Stimulated activated effector memory CD8-positive, alpha-beta T cell treated with anti-CD3 and anti-CD28 coated beads, Interleukin-12 subunit alpha, Interleukin-12 subunit beta, amount 100 ng/mL, for 72 hours (primary cell): ENCODE measurements at regions not wholly inside any gene's neighbourhood (a gene's known extent, or its start where the extent isn't known, plus 50 kb on each side); places are given as distances from the start of the nearest gene placed in this dataset.

Source experiments
- ATAC-seq: fragments of 150-1000 bp; cut with Tn5 transposase; 2 replicates; pipeline ENCODE4 v1.10.0; 2021
- DNase-seq, 2 donors: peaks; one replicate each; pipeline ENCODE4 v3.0.0; 2021 to 2022; ENCODE audit warnings: low spot score in 2 of 2
- H3K27ac Mint-ChIP-seq: one replicate; pipeline ENCODE4 v1.8.0; 2022; ENCODE audit warnings: mild to moderate bottlenecking, mixed read lengths
- H3K36me3 Mint-ChIP-seq: one replicate; pipeline ENCODE4 v1.8.0; 2022; ENCODE audit warnings: mild to moderate bottlenecking, mixed read lengths
- H3K4me1 Mint-ChIP-seq: one replicate; pipeline ENCODE4 v1.8.0; 2022; ENCODE audit warnings: mixed read lengths
- H3K4me3 Mint-ChIP-seq: one replicate; pipeline ENCODE4 v1.8.0; 2022; ENCODE audit warnings: mild to moderate bottlenecking, mixed read lengths
- H3K9me3 Mint-ChIP-seq: one replicate; pipeline ENCODE4 v1.8.0; 2022; ENCODE audit warnings: mixed read lengths

DNA sequence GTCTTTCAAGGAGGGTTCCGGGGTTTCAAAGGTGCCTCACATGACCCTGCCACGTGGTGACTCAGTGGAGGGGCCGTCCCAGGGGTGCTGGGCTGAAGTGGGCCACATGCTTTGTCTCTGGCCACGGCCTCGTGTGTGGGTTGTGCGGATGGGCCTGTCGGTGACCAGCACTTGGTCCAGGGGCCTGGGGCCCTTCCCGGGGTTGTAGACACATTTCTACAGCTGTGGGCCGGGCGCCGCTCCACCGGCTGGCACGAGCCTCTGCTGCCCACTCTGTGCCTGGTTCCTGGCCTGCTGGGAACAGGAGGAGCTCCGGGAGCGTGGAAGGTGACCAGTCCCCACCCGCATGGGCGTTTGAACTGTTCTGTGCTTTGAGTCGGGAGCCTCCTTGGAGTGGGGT, 75.4 kb upstream of the TTC34 start:
- H3K36me3 Mint-ChIP-seq, result no peaks in the 10 kb centered on the region
- ATAC-seq (no peak), DNase-seq (no peak)
- H3K27ac Mint-ChIP-seq, result no peak overlapping the region
- peaks cover 5% of the 10 kb centered on the region for H3K9me3 Mint-ChIP-seq
- H3K4me1 Mint-ChIP-seq, result no peaks in the 10 kb centered on the region
- H3K4me3 Mint-ChIP-seq, result no peak overlapping the region

DNA sequence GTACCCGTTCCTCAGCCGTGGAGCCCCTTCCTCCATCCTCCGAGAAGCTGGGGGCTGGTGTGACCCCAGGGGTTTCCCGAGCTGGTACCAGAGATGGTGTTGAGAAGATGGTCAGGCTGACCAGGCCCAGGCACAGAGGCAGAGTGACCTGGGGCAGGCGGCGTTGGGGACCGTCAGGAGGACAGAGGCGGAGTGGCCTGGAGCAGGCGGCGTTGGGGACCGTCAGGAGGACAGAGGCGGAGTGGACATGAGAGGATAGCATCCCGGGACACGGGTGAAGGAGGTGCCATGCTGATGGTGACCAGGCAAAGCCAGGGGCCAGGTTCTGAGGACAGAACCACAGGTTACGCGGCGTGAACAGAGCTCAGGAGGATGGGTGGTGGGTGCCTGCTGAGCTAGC, 75.9 kb upstream of the TTC34 start:
- no peak overlapping the region for H3K27ac Mint-ChIP-seq
- ATAC-seq (no peak), DNase-seq (no peak)
- no peaks in the 10 kb centered on the region for H3K4me1 Mint-ChIP-seq
- no peaks in the 10 kb centered on the region for H3K36me3 Mint-ChIP-seq
- peaks cover 5% of the 10 kb centered on the region for H3K9me3 Mint-ChIP-seq
- no peak overlapping the region for H3K4me3 Mint-ChIP-seq

DNA sequence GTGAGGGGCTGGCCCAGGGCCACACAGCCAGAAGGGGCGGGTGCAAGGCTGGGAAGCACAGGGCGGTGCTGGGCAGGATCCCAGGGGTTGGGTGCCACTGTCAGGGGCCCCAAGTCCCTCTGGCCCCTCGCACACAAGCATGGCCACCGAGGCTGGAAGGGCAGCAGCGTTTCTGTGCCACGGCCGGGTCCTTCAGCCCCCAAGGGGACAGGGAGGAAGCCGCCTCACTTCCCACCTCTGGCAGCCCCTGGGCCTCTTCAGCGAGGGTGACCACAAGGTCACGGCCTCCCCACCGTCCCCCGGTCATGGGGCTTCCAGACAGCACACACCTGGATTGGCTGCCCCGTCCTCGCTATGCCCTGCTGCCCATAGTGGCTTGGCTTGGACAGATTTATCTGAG, 77.1 kb upstream of the TTC34 start:
- ATAC-seq, result no peak
- Mint-ChIP-seq H3K36me3 (no peaks in the 10 kb centered on the region), H3K9me3 (no peaks in the 10 kb centered on the region), H3K27ac (no peak overlapping the region), H3K4me3 (no peak overlapping the region), H3K4me1 (no peaks in the 10 kb centered on the region)
- DNase-seq, result no peak

DNA sequence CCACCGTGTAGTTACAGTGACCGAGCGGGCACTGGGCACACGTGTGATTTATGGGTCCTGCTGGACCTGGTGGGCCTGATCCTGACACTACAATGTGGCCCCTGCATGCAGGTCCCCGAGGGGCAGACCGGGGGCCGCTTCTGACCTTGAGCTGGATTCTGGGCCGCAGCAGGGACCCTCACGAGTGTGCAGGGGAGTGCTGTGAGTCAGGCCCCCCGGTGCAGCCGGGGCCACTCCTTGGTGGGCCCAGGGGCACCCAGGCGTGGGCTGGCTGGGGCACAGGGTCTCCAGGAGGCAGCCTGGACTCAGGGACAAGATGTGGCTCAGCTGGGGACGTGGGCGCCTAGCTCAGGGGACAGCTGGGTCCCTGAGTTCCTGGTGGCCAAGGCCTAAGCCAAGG, 77.5 kb upstream of the TTC34 start:
- Mint-ChIP-seq H3K9me3 (no peaks in the 10 kb centered on the region), H3K36me3 (no peaks in the 10 kb centered on the region), H3K27ac (no peak overlapping the region), H3K4me3 (no peak overlapping the region), H3K4me1 (no peaks in the 10 kb centered on the region)
- no peak for ATAC-seq
- no peak for DNase-seq

DNA sequence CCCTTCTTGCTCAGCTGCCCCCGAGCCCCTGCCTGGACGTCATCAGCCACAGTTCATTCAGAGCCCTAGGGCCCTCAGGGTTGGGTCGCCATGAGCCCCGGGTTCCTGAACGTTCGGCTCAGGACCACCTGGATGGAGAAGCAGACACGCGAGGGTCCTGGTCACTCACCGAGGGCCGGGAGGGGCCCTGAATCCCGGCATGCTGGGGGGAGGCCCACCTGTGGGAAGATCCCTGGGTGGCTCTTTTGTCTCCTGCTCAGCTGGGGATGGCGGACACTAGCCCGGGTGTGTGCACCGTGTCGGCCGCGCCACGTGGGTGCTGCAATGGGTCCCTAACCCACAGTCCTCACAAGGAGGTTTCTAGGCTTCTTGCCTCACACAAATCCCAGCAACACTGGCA, 78.1 kb upstream of the TTC34 start:
- DNase-seq, result no peak
- Mint-ChIP-seq H3K27ac (no peak overlapping the region), H3K4me1 (no peaks in the 10 kb centered on the region), H3K4me3 (no peak overlapping the region), H3K9me3 (no peaks in the 10 kb centered on the region), H3K36me3 (no peaks in the 10 kb centered on the region)
- ATAC-seq, result no peak

DNA sequence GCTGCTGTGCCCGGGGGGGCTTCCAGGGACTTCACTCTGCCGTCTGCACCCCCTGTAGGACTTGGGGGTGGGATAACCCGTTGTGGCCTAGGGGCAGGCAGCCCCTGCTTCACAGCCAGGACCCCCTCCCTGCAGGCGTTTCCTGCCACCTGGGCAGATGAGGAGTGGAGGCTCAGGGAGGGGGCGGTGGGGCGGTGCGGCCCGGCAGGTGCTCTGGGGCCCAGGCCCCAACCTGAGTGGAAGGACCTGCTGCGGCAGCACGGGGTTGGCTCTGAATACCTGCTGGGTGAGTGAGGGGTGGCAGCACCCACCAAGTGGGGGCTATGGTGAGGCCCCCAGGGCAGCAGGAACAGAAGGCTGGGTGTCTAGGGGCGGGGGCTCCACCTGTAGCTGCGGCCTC, 78.6 kb upstream of the TTC34 start:
- no peaks in the 10 kb centered on the region for H3K36me3 Mint-ChIP-seq
- H3K9me3 Mint-ChIP-seq, result no peaks in the 10 kb centered on the region
- DNase-seq, result no peak
- H3K4me3 Mint-ChIP-seq, result no peak overlapping the region
- H3K4me1 Mint-ChIP-seq, result no peaks in the 10 kb centered on the region
- ATAC-seq, result no peak
- no peak overlapping the region for H3K27ac Mint-ChIP-seq

DNA sequence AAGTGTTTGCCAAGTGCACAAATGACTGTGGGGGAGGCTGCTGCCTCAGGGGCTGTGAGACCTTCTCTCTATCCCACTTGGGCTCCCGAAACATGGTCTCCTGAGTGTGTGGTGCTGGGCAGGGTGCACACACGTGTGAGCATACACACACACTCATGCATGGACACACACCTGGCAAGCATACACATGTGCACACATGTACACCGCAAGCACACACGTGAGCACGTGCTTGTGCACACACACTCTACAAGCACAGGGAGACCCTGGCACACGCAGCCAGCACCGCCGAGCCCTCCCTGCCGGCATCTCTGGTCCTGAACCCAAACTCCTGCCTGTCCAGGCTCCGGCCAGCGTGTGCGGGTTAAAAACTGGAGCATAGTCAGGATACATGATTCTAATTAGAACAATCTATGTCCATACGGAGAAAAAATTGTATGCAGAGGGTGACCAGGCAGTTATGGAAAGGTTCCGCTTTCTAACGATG, 79.4 kb upstream of the TTC34 start:
- H3K9me3 Mint-ChIP-seq, result no peaks in the 10 kb centered on the region
- no peaks in the 10 kb centered on the region for H3K36me3 Mint-ChIP-seq
- no peak overlapping the region for H3K27ac Mint-ChIP-seq
- ATAC-seq, result no peak
- no peak overlapping the region for H3K4me3 Mint-ChIP-seq
- no peak for DNase-seq
- H3K4me1 Mint-ChIP-seq, result no peaks in the 10 kb centered on the region

DNA sequence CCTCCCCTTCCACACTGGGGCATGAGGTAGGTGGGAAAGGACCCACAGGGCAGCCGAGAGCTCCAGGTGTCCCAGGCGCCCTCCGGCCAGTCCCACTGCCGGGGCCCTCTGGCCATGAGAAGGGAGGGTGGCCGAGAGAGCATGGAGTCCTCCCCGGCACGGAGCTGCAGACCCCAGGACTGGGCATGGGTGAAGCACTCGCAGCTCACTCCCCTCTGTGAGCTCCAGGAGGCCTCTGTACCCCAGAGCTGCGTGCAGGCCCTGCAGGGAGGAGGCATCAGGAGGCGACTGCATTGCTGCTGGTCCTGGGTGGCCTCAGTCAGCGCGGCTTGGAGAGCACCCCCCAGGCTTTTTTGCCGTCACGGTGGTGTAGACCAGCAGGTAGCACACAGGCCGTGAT, 80.1 kb upstream of the TTC34 start:
- H3K4me3 Mint-ChIP-seq, result no peak overlapping the region
- H3K27ac Mint-ChIP-seq, result no peak overlapping the region
- H3K4me1 Mint-ChIP-seq, result no peaks in the 10 kb centered on the region
- DNase-seq (no peak), ATAC-seq (no peak)
- no peaks in the 10 kb centered on the region for H3K9me3 Mint-ChIP-seq
- no peaks in the 10 kb centered on the region for H3K36me3 Mint-ChIP-seq

DNA sequence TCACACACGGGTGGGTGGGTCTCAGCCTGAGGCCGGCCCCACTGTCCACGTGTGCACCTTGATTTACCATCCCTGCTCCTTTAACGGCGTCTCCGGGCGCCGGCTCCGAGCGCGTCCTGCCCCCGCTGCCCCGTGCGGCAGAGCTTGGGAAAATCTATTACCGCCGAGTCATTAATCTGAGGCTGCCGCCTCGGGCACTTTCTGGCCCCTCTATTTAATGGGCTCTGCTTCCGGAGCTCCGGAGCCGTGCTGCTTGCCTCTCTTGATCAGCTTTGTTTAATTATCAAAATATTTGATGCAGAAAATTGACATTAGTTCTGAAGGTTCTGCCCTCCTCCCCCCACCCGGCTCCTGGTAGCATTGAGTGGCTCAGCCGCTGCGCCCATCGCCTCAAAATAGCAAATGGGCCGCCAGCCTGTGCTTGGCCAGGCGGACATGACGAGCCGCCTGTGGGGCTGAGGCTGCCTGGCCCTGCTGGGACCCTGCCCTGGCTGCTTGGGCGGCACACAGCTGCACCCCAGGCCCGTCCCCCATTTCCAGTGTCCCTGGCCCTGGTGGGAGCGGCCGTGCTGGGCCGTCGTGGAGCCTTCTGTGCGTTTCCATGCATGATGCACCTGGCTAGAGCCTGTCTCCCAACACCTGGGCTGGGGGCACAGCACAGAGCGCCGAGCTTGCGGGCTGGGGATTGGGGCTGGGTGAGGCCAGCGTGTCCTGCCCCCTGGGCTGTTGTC, 81.6 kb upstream of the TTC34 start:
- Mint-ChIP-seq H3K36me3 (no peaks in the 10 kb centered on the region), H3K4me3 (no peak overlapping the region), H3K4me1 (no peaks in the 10 kb centered on the region), H3K27ac (no peak overlapping the region), H3K9me3 (no peaks in the 10 kb centered on the region)
- ATAC-seq (no peak), DNase-seq (no peak)

DNA sequence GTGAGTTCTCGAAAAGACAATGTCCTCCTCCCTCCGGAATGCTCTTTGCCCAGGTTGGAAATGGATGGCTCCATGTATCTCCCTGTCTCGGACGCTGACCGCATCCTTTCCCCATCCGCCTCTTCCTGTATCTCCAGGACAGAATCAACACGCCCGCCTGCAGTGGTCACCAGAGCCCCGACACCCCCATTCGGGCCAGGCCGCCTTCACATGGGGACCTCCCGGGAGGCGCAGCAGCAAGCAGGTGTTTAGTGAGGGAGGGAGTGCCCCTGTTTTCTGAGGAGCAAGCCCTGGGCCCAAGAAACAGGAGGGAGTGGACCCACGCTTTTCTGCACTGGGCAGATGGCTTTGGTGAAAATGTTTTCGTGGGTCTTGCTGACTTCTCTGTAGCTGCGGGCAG, 83.5 kb upstream of the TTC34 start:
- Mint-ChIP-seq H3K36me3 (no peaks in the 10 kb centered on the region), H3K4me3 (no peak overlapping the region), H3K9me3 (no peaks in the 10 kb centered on the region), H3K27ac (no peak overlapping the region), H3K4me1 (no peaks in the 10 kb centered on the region)
- ATAC-seq (no peak), DNase-seq (no peak)

DNA sequence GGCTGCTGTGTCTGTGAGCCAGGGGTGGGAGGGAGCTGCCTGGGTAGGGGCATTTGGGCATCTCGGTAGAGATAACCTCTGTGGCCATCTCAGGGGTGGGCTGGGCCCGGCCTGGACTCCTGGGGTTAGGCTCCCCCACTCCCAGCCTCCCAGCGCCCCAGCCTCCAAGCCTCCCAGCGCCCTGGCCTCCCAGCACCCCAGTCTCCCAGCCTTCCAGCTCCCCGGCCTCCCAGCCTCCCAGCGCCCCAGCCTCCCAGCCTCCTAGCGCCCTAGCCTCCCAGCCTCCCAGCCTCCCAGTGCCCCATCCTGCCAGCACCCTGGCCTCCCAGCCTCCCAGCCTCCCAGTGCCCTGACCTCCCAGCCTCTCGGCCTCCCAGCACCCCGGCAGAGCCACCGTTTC, 85.1 kb upstream of the TTC34 start:
- ATAC-seq (no peak), DNase-seq (no peak)
- H3K4me3 Mint-ChIP-seq, result no peak overlapping the region
- no peaks in the 10 kb centered on the region for H3K36me3 Mint-ChIP-seq
- no peak overlapping the region for H3K27ac Mint-ChIP-seq
- H3K9me3 Mint-ChIP-seq, result no peaks in the 10 kb centered on the region
- no peaks in the 10 kb centered on the region for H3K4me1 Mint-ChIP-seq

DNA sequence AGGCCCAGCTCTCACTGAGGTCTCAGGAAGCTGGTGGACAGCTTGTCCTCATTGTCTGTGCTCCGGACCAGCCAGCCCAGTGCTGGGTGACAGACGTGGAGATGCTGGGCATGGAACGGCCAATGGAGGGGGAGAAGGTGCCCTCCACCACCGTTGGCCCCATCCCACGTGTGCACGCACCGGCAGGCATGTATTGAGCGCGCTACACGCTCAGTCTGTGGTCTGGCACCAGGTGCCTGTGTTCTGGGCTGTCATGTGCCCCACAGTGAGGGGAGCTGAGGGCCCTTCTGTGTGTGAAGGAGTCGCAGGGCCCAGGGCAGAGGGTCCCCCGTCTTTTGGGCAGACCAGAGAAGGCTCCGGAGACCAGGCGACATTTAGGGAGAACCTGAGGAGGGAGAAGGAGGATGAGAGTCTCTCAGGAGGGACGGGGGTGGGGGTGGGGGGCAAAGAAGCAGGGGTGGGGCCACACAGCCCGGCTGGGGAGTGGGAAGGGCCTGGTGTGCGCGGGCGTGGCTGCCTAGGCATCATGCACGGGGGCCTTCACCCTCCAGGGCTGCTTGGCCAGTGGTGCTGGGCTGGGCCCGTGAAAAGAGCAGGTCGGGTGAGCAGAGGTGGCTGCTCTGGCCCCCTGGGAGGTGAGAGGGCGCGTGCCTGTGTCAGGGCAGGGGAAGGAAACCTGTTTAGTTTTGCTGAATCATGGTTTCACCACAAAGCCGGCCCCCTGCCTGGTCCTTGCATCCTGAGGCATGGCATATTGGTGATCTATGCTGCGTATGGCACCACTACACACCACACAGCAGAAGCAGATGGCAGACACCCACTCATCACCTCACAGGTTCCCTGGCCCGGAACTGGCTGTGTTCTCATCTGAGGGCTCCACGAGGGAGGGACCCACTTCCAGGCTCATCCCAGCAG, 86.7 kb upstream of the TTC34 start:
- Mint-ChIP-seq H3K36me3 (no peaks in the 10 kb centered on the region), H3K27ac (no peak overlapping the region), H3K4me3 (no peak overlapping the region), H3K9me3 (no peaks in the 10 kb centered on the region), H3K4me1 (no peaks in the 10 kb centered on the region)
- ATAC-seq (no peak), DNase-seq (no peak)

DNA sequence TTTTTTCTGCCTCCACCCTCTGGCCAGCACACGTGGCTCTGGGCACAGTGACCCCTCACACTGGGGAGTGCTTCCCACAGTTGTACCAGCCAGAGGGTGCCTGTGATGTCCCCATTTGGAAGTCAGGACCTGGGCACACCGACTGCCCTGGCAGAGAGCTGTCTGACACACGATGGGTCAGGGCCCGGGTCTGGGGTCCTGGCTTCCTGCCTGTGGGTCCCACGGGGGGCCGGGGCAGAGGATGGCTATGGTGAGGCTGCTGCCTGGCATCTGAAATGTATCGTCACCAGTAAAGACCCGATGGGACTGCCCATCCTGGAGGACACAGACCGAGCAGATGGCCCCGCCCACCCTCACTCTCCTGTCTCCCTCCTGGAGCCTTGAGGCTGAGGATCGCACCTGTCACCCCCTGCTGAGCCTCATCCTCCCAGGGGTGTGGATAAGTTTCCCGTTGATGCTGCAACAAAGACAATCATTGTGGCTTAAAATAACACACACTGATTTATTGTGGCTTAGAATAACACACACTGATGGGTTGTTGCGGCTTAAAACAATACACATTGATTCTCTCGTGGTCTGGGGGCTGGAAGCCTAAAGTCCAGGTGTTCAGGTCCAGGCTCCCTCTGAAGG, 88.8 kb upstream of the TTC34 start:
- Mint-ChIP-seq H3K27ac (no peak overlapping the region), H3K9me3 (no peaks in the 10 kb centered on the region), H3K36me3 (no peaks in the 10 kb centered on the region), H3K4me1 (no peaks in the 10 kb centered on the region), H3K4me3 (no peak overlapping the region)
- DNase-seq, result no peak
- ATAC-seq, result no peak

DNA sequence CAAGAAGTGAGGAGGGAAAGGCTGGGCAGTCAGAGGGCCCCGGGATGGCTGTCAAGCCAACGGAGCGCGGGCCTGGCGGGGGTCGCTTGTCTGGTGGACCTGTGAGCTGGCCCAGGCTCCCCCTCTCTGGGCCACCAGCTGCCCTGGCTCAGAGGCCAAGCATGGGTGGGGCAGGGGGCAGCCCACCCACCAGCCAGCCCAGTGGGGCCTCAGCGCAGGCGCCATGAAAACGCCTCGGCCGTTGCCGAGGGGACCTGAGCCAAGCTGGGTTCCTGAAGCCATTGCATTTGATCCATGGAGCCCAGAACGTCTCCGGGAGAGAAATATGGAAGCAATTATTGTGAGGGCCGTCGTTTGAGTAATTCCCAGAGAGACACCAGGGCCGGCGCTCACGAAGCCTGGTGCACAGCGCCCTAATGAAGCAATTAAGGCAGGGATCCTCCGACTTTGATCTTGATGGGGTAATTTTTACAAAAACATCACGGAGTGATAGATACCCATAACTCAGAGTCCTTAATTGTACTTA, 90.5 kb upstream of the TTC34 start:
- Mint-ChIP-seq H3K4me1 (no peaks in the 10 kb centered on the region), H3K27ac (no peak overlapping the region), H3K36me3 (no peaks in the 10 kb centered on the region), H3K9me3 (no peaks in the 10 kb centered on the region), H3K4me3 (no peak overlapping the region)
- no peak for DNase-seq
- no peak for ATAC-seq

DNA sequence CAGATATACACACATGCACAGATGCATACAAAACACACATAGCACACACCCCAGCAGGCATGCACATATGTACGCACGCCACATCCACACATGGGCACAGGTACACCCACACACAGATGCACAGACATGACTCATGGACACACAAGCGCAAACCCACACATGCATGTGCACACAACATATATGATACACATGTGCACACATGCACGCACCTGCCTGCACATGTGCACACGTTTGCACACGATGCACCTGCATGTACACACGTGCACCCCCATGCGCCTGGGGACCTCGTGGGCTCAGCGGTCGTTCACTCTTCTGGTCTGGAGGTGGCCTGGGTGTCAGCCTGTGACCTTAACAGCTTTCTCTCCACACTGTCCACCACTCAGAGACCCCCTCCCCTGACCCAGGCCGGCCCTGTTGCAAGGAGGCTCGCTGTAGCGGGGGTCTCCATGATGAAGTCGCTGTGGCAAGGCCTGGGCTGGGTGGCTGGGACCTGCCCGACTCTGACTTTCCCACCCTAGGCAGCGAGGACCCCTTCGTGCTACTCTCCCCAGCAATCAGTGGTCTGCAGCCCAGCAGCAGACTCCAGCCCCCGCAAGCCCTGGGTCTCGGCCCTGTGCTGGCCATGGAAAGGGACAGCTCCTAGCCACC, 92.1 kb upstream of the TTC34 start:
- Mint-ChIP-seq H3K4me1 (no peaks in the 10 kb centered on the region), H3K27ac (no peak overlapping the region), H3K36me3 (no peaks in the 10 kb centered on the region), H3K4me3 (no peak overlapping the region), H3K9me3 (no peaks in the 10 kb centered on the region)
- ATAC-seq (no peak), DNase-seq (no peak)
